ENCODE measurements at regions not wholly inside any gene's neighbourhood (a gene's known extent, or its start where the extent isn't known, plus 50 kb on each side); places are given as distances from the start of the nearest gene placed in this dataset.

GRCh38 chr17:77737442-77738265 is 220.8 kb upstream of the TNRC6C start:
- no peak for DNase-seq

- no peak for DNase-seq
Measured at GRCh38 chr17:77738751-77739531, 219.6 kb upstream of the TNRC6C start.

- no peak for DNase-seq
Measured at GRCh38 chr17:77740481-77740880, 218.0 kb upstream of the TNRC6C start.

- DNase-seq: peak; percentile 25 to 45
Measured at GRCh38 chr17:77741109-77741508, 217.4 kb upstream of the TNRC6C start.

- no peak for DNase-seq
Measured at GRCh38 chr17:77742579-77742978, 215.9 kb upstream of the TNRC6C start.

GRCh38 chr17:77744066-77744988 is 214.2 kb upstream of the TNRC6C start:
- DNase-seq: no peak

GRCh38 chr17:77745702-77746101 is 212.8 kb upstream of the TNRC6C start:
- no peak for DNase-seq

- no peak for DNase-seq
Measured at GRCh38 chr17:77746393-77746792, 212.1 kb upstream of the TNRC6C start.

- no peak for DNase-seq
Measured at GRCh38 chr17:77746896-77747554, 211.5 kb upstream of the TNRC6C start.

GRCh38 chr17:77748436-77748835 is 210.1 kb upstream of the TNRC6C start:
- no peak for DNase-seq

GRCh38 chr17:77749321-77749751 is 209.2 kb upstream of the TNRC6C start:
- DNase-seq: no peak

- DNase-seq: no peak
Measured at GRCh38 chr17:77749989-77750388, 208.5 kb upstream of the TNRC6C start.

- no peak for DNase-seq
Measured at GRCh38 chr17:77750427-77751043, 208.0 kb upstream of the TNRC6C start.

GRCh38 chr17:77753246-77753645 is 205.3 kb upstream of the TNRC6C start:
- DNase-seq: no peak

GRCh38 chr17:77753691-77754245 is 204.7 kb upstream of the TNRC6C start:
- DNase-seq: no peak

GRCh38 chr17:77754956-77755355 is 203.5 kb upstream of the TNRC6C start:
- DNase-seq: no peak

GRCh38 chr17:77755410-77755963 is 203.0 kb upstream of the TNRC6C start:
- DNase-seq: no peak

- DNase-seq: no peak
Measured at GRCh38 chr17:77756028-77756427, 202.5 kb upstream of the TNRC6C start.

GRCh38 chr17:77756846-77757560 is 201.5 kb upstream of the TNRC6C start:
- no peak for DNase-seq

GRCh38 chr17:77757561-77757898 is 201.0 kb upstream of the TNRC6C start:
- no peak for DNase-seq

GRCh38 chr17:77763023-77763422 is 195.5 kb upstream of the TNRC6C start:
- no peak for DNase-seq

Measured in CD4-positive, alpha-beta T cell treated with Interleukin-1 beta for 1 hour (primary cell).